Ovary (tissue), 7 donors: ENCODE measurements at regions not wholly inside any gene's neighbourhood (a gene's known extent, or its start where the extent isn't known, plus 50 kb on each side); places are given as distances from the start of the nearest gene placed in this dataset.

Experiments
- DNase-seq, 5 donors: peaks; one replicate each; pipeline ENCODE4 v3.0.0-alpha.2; 2019 to 2020
- H3K27ac ChIP-seq, 2 donors: fragments of 200-600 bp; one replicate each; pipeline versions ENCODE4 v1.5.1 to v1.8.0; 2019 to 2022
- H3K27me3 ChIP-seq: fragments of 200-600 bp; one replicate; pipeline ENCODE4 v1.8.0; 2022
- H3K36me3 ChIP-seq: fragments of 200-600 bp; sonication (generic); one replicate; pipeline ENCODE4 v1.5.1; 2019
- H3K4me1 ChIP-seq: one replicate; pipeline ENCODE4 v1.8.1; 2013; ENCODE audit warnings: mild to moderate bottlenecking, moderate library complexity; ENCODE audit not compliant: insufficient read depth
- H3K4me3 ChIP-seq: fragments of 200-600 bp; sonication (generic); one replicate; pipeline ENCODE4 v1.5.1; 2017
- H3K9me3 ChIP-seq, 2 donors: fragments of 200-600 bp in 1 of 2; sonication (generic) in 1 of 2; one replicate each; pipeline versions ENCODE4 v1.5.1 to v1.8.1; 2013 to 2019; ENCODE audit warnings: mild to moderate bottlenecking in 1 of 2, moderate library complexity in 1 of 2
- CTCF ChIP-seq, 3 donors: fragments of 450-650 bp in 2 of 3; fragments of 200-600 bp in 1 of 3; IDR thresholded peaks; one replicate each; pipeline versions ENCODE4 v1.5.1 to v1.8.0; 2016 to 2022; ENCODE audit warnings: antibody characterized with exemption in 3 of 3, mild to moderate bottlenecking in 1 of 3
- EP300 ChIP-seq: sonication (generic); formaldehyde crosslinking; IDR thresholded peaks from one replicate; pipeline ENCODE4 v1.6.1; 2017; ENCODE audit warnings: antibody characterized with exemption
- POLR2A ChIP-seq: fragments of 450-650 bp; IDR thresholded peaks from one replicate; pipeline ENCODE4 v1.6.1; 2017; ENCODE audit warnings: antibody characterized with exemption, mild to moderate bottlenecking, moderate library complexity
- WGBS, 3 donors: extraction: QIAGEN DNeasy Blood & Tissue Kit in 1 of 3; methylation state at CpG; one replicate each; pipeline versions ENCODE4 v1.1.5 to v1.1.7; 2013 to 2017; 5-methylcytosine and 5-hydroxymethylcytosine counted together
- intact Hi-C, 4 donors: fragments of 100-400 bp; cut with DNase I; formaldehyde crosslinking; loops; one replicate each; pipeline versions ENCODE4 v1.11.0 to v1.15.1; 2022 to 2023
- donor health status: DM: no; HTN: no; CAD: no; lungs with moderate emphysema.
- donor health status: DM: no; HTN: no; CAD: no.
- donor health status: Bipolar disorder and iron deficiency.
- donor health status: DM: no; HTN: no; CAD: no.
- donor health status: DM: yes; HTN: yes; CAD: no.

DNA sequence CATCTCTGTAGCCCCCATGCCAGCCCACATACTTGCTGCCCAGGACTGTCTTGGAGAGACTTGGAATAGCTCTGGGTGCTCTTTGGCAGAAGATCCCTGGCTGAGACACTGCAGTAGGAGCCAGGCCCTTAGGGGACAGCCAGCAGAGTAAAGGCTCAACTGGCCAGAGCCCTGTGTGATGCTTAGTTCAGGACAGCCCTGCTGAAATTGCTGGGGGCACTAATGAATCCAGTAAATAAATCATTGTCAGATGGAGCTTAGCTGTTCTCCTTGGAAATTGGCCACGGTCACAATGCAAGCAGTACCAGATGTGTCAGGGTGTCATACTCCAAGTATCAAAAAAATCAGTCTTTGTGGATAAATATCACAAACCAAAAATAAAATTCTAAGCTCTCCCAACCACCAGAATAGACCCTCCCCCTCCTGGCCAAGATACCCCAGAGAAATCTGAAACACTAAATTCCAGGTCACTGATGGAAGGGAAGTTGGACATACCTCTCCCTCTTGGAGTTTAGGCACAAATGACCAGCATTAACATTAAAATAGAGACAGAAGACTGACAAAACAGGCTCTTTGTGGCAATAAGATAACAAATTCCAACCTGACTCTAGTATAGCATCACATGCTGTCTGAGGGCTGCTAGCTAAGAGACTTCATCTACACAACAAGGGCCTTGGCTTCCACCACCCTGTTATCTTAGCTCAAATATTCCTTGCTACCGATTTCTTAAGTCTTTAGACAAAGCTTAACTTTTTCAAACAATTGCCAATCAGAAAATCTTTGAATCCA is 83.2 kb upstream of the DNAH14 start:
- H3K4me3 ChIP-seq = no peak overlapping the region
- DNase-seq = no peak
- no peaks in the 10 kb centered on the region for H3K27me3 ChIP-seq
- TF ChIP-seq EP300 (no peak), CTCF (IDR thresholded peaks at IDR 0.05) (no peak), POLR2A (no peak)
- H3K9me3 ChIP-seq = no peaks in the 10 kb centered on the region
- no peaks in the 10 kb centered on the region for H3K4me1 ChIP-seq
- intact Hi-C loops = no loop called here
- H3K27ac ChIP-seq = no peak overlapping the region
- 37 to 70% (median 62%) methylated on average over 2 of the region's 2 CpGs for WGBS, 3 donors
- no peaks in the 10 kb centered on the region for H3K36me3 ChIP-seq

DNA sequence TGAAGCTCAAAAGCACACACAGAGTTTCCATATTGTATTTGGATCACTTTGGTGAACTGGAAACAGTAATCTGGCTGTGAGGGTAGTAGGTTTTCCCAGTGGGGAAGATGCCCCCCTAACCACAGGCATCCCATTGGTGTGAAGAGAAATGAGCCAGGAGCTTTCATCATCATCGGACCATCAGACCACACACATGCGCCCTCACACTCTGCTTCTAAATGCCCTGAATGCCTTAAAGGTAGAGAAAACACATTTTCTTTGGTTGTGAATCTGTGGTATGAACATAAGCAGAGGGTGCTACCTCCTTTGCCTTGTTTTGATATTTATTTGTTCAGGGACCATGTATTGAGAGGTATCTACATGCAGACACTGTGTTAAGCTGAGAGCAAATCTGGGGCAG is 79.0 kb upstream of the DNAH14 start:
- Histone ChIP-seq H3K4me3 (no peak overlapping the region), H3K36me3 (no peaks in the 10 kb centered on the region), H3K4me1 (no peaks in the 10 kb centered on the region), H3K27me3 (no peaks in the 10 kb centered on the region), H3K27ac (no peak overlapping the region), H3K9me3 (no peaks in the 10 kb centered on the region)
- 89 to 96% (median 92%) methylated on average over 2 of the region's 2 CpGs for WGBS, 3 donors
- TF ChIP-seq CTCF (IDR thresholded peaks at IDR 0.05) (no peak), POLR2A (no peak), EP300 (no peak)
- intact Hi-C loops = loop anchor here (5.0 to 10.0 kb wide), 3 partner anchors 206 to 338 kb away; no protein-coding TSS in a partner anchor
- no peak for DNase-seq

DNA sequence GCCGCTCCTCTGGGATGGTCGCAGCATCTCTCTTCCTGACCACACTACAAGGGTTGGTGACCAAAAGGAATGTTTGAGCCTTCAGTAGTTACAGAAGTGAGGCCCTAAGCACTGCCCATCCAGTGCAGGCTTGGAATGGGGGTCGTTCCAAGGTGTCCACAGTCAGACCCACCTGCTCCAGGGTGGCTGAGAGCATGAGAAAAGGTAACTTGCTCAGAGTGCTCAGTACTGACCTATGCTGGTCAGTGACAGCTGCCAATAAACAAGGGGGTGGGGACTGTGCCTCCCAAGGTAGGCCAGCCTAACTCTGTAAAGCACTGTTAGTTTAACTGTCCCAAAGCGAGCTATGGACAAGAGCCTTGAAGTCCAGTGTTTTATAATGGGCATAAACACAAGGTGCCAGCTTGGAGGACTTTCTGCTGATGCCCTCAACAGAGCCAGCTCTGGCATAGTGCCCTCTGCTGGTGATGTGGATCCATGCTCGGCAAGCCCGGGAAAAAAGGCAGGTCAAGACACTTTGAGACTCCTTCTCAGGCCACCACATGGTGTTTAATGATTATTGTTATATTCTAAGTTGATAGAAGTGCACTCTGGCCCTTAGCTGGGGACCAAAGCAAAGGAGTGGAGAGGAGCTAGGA is 78.1 kb upstream of the DNAH14 start:
- intact Hi-C loops = loop anchor here (5.0 to 10.0 kb wide), 3 partner anchors 207 to 339 kb away; no protein-coding TSS in a partner anchor
- Histone ChIP-seq H3K36me3 (no peaks in the 10 kb centered on the region), H3K4me1 (no peaks in the 10 kb centered on the region), H3K27me3 (no peaks in the 10 kb centered on the region), H3K4me3 (no peak overlapping the region), H3K9me3 (no peaks in the 10 kb centered on the region), H3K27ac (no peak overlapping the region)
- 60 to 72% (median 70%) methylated on average over 6 of the region's 6 CpGs for WGBS, 3 donors
- DNase-seq = peak in 4 of 5 donors; percentile 11 to 53 (median 28)
- TF ChIP-seq POLR2A = no peak
- TF ChIP-seq CTCF (IDR thresholded peaks at IDR 0.05) = no peak
- no peak for TF ChIP-seq EP300

DNA sequence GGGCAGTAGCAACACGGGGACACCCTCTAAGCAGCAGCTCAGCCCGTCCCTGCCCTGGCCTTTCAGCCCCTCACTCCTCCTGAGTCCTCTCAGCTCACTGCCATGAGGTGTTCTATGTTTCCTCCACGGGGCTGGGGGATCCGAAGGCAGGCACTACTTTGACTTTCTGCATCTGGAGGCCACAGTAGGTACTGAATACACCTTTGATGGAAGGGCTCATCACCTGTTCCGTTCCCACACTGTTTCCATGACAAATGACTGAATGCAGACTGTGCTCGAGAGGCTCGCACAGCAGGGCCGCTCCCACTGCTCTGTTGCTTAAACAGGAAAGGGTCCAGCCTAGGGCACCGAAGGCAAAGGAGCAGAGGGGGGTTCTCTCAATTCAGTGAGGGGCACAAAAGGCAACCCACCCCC is 77.6 kb upstream of the DNAH14 start:
- DNase-seq = no peak
- intact Hi-C loops = loop anchor here (5.0 to 10.0 kb wide), 3 partner anchors 207 to 340 kb away; no protein-coding TSS in a partner anchor
- Histone ChIP-seq H3K4me3 (no peak overlapping the region), H3K9me3 (no peaks in the 10 kb centered on the region), H3K27me3 (no peaks in the 10 kb centered on the region), H3K36me3 (no peaks in the 10 kb centered on the region), H3K27ac (no peak overlapping the region), H3K4me1 (no peaks in the 10 kb centered on the region)
- 71 to 79% (median 79%) methylated on average over 9 of the region's 9 CpGs for WGBS, 3 donors
- TF ChIP-seq CTCF (IDR thresholded peaks at IDR 0.05) (no peak), EP300 (no peak), POLR2A (no peak)
